RWPE2 (cell line): ENCODE measurements at regions not wholly inside any gene's neighbourhood (a gene's known extent, or its start where the extent isn't known, plus 50 kb on each side); places are given as distances from the start of the nearest gene placed in this dataset.

ENCODE experiments used
- ATAC-seq: fragments of 200-7000 bp; cut with Tn5 transposase; 3 replicates; pipeline ENCODE4 v1.9.1; 2021; ENCODE audit warnings: low read depth
- DNase-seq: peaks from one replicate; pipeline ENCODE4 v3.0.0-alpha.2; 2020; ENCODE audit warnings: low spot score
- H3K27ac ChIP-seq: fragments of 450-650 bp; 2 replicates; pipeline ENCODE4 v1.5.1; 2017; ENCODE audit warnings: mild to moderate bottlenecking; ENCODE audit not compliant: poor library complexity, severe bottlenecking
- H3K27me3 ChIP-seq: fragments of 250-450 bp; sonication (Bioruptor Pico); 2 replicates; pipeline ENCODE4 v1.5.1; 2021; ENCODE audit warnings: mild to moderate bottlenecking, moderate library complexity; ENCODE audit not compliant: insufficient read depth, poor library complexity, severe bottlenecking
- H3K36me3 ChIP-seq: fragments of 250-450 bp; sonication (Bioruptor Pico); 2 replicates; pipeline ENCODE4 v1.5.1; 2020; ENCODE audit warnings: low read depth, mild to moderate bottlenecking, moderate library complexity
- H3K4me1 ChIP-seq: fragments of 250-450 bp; sonication (Bioruptor Pico); 2 replicates; pipeline ENCODE4 v1.5.1; 2021; ENCODE audit warnings: mild to moderate bottlenecking, moderate library complexity; ENCODE audit not compliant: insufficient read depth, poor library complexity, severe bottlenecking
- H3K4me3 ChIP-seq: fragments of 250-450 bp; sonication (Bioruptor Pico); 2 replicates; pipeline ENCODE4 v1.5.1; 2021; ENCODE audit warnings: mild to moderate bottlenecking, moderate library complexity; ENCODE audit not compliant: severe bottlenecking
- H3K9me3 ChIP-seq: fragments of 250-450 bp; sonication (Bioruptor Pico); 2 replicates; pipeline ENCODE4 v1.5.1; 2021; ENCODE audit warnings: mild to moderate bottlenecking, moderate library complexity; ENCODE audit not compliant: severe bottlenecking
- TF ChIP-seq, protein P1 (sequence below): fragments of 450-650 bp; IDR thresholded peaks from one replicate; pipeline ENCODE4 v1.5.1; 2017; ENCODE audit warnings: mild to moderate bottlenecking, moderate library complexity; ENCODE audit not compliant: poor library complexity, severe bottlenecking

DNA sequence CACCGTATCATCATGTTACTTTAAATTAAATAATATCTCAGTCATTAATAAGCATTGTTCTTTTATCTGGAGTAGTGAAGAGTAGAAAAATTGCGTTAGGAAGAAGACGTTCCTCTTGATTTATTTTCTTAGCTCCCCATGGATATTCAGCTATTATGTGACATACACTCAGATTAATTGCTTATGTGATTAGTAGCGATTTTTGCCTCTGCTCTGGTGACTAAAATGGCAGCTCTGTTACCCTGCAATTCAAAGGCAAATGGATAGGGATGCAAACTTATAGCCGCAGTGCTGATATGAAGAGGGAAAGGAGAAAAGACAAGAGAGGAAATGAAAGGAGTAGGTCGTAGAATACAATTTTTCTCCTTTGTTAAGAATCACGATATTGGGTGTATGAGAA is 188.4 kb upstream of the MALRD1 start:
- no peak overlapping the region for H3K27ac ChIP-seq
- no peak overlapping the region for H3K4me3 ChIP-seq
- ATAC-seq (no peak), DNase-seq (no peak)
- H3K27me3 ChIP-seq = no peaks in the 10 kb centered on the region
- TF ChIP-seq, protein P1, sequence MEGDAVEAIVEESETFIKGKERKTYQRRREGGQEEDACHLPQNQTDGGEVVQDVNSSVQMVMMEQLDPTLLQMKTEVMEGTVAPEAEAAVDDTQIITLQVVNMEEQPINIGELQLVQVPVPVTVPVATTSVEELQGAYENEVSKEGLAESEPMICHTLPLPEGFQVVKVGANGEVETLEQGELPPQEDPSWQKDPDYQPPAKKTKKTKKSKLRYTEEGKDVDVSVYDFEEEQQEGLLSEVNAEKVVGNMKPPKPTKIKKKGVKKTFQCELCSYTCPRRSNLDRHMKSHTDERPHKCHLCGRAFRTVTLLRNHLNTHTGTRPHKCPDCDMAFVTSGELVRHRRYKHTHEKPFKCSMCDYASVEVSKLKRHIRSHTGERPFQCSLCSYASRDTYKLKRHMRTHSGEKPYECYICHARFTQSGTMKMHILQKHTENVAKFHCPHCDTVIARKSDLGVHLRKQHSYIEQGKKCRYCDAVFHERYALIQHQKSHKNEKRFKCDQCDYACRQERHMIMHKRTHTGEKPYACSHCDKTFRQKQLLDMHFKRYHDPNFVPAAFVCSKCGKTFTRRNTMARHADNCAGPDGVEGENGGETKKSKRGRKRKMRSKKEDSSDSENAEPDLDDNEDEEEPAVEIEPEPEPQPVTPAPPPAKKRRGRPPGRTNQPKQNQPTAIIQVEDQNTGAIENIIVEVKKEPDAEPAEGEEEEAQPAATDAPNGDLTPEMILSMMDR = no peak
- no peaks in the 10 kb centered on the region for H3K4me1 ChIP-seq
- no peaks in the 10 kb centered on the region for H3K9me3 ChIP-seq
- no peaks in the 10 kb centered on the region for H3K36me3 ChIP-seq

DNA sequence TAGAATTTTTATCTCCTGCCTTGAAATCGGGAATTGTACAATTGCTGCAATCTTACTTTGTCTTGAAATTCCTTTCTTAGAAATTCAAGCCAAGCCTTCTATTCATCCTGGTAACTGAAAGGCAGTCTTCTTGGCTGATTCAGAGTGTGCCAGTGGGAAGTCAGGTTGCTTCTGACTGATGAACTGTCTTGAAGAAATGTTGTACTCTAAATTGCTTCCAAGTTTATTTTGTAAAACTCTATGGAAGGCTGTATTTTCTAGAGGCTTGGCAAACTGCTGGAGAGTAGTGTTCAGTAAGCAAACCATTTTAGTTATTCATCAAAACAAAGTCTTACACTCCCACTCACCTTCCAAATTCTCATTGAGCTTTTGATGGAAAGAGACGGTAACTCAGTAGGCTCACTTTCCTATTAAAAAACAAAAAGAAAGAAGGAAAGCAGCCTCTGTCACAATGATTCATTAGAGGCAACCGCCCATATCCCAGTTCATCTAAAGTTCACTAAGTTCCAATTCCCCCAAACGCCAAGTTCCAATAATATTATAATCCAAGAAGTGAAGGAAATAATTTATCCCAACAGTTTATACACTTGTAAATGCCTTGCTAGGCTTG is 187.9 kb upstream of the MALRD1 start:
- no peak overlapping the region for H3K4me3 ChIP-seq
- TF ChIP-seq, protein P1 = no peak
- DNase-seq (no peak), ATAC-seq (no peak)
- H3K4me1 ChIP-seq = no peaks in the 10 kb centered on the region
- no peaks in the 10 kb centered on the region for H3K36me3 ChIP-seq
- no peaks in the 10 kb centered on the region for H3K9me3 ChIP-seq
- no peak overlapping the region for H3K27ac ChIP-seq
- H3K27me3 ChIP-seq = no peaks in the 10 kb centered on the region

DNA sequence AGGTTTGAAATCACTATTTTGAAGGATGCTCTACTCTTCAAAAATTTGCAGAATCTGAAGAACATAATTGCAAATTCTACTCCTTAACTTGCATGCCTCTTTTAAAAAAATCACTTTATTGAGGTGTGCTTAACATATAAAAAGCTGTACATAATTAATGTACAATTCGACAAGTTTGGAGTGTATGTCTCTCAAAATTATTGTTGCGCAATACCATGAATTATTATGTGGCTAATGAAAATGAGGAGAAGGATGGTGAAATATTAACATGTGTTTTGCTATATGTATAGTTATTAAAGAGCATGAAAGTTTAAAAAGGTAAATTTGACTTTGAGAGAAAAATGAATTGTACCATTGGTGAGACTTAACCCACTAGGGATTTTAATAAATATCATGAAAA is 187.2 kb upstream of the MALRD1 start:
- TF ChIP-seq, protein P1 = no peak
- Histone ChIP-seq H3K4me1 (no peaks in the 10 kb centered on the region), H3K27ac (no peak overlapping the region)

DNA sequence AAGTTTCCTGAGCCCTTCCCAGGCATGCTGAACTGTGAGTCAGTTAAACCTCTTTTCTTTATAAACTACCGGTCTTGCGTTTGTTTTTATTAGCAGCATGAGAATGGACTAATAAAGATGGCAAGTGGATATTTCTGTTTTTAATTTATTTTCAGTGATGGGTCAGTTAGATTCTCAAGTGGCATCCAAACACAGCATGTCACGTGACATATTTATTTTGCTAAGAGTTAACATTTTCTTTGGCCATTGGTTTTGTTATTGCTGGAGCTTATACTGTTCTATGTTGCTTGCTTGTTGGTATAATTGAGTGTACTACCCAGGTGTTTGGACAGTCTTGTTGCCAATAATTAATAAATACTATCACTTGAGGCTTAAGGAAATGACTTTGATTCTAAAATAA is 181.7 kb upstream of the MALRD1 start:
- no peaks in the 10 kb centered on the region for H3K36me3 ChIP-seq
- ATAC-seq = no peak
- H3K9me3 ChIP-seq = no peaks in the 10 kb centered on the region
- H3K27me3 ChIP-seq = no peaks in the 10 kb centered on the region
- DNase-seq = no peak
- TF ChIP-seq, protein P1 = no peak
- no peaks in the 10 kb centered on the region for H3K4me1 ChIP-seq
- H3K4me3 ChIP-seq = no peak overlapping the region
- H3K27ac ChIP-seq = no peak overlapping the region

More for the DNA sequence above, 187.2 kb upstream of the MALRD1 start:
- Histone ChIP-seq H3K27me3 (no peaks in the 10 kb centered on the region), H3K9me3 (no peaks in the 10 kb centered on the region), H3K4me3 (no peak overlapping the region), H3K36me3 (no peaks in the 10 kb centered on the region)
- DNase-seq (no peak), ATAC-seq (no peak)

DNA sequence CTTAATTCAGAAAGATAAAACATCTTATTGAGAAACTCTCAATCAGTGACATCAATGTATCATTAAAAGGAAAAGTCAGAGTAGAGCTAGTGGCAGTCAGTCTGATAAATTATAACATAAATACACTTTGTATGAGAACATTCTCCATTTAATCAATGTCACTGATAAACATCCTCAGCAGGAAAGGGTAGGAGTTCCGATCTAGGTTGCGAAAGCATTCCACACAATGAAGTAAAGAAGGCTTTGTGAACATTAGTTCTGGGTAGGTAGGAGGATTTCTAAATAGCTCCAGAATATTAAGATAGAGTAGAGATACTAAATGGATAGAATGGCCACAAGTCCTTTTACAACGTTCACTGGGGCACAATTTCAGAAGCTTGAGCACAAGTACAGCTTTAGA is 179.7 kb upstream of the MALRD1 start:
- Histone ChIP-seq H3K9me3 (no peaks in the 10 kb centered on the region), H3K36me3 (no peaks in the 10 kb centered on the region), H3K4me3 (no peak overlapping the region), H3K27ac (no peak overlapping the region), H3K27me3 (no peaks in the 10 kb centered on the region), H3K4me1 (no peaks in the 10 kb centered on the region)
- DNase-seq (no peak), ATAC-seq (no peak)
- TF ChIP-seq, protein P1 = no peak
